HEK293 (cell line): ENCODE measurements at regions not wholly inside any gene's neighbourhood (a gene's known extent, or its start where the extent isn't known, plus 50 kb on each side); places are given as distances from the start of the nearest gene placed in this dataset.

Experiments
- CTCF ChIA-PET: fragments of 350-600 bp; formaldehyde crosslinking; extraction: SDS; loops from one replicate; lab custom pipeline; 2021; ENCODE audit warnings: antibody characterized with exemption; lab: Yijun Ruan, JAX
- POLR2A ChIA-PET: fragments of 300-600 bp; formaldehyde crosslinking; extraction: SDS; loops from one replicate; lab custom pipeline; 2020; ENCODE audit warnings: antibody characterized with exemption, inconsistent platforms; lab: Yijun Ruan, JAX
- H3K27ac ChIP-seq: fragments of 200-500 bp; sonication (Bioruptor generic); 2 replicates; pipeline ENCODE4 v1.5.1; 2014; ENCODE audit warnings: low read depth, low read length, control low read depth, inconsistent platforms; ENCODE audit errors: extremely low read depth
- H3K36me3 ChIP-seq, 2 experiments: fragments of 200-500 bp in 1 of 2; sonication (Bioruptor generic) in 1 of 2; 1 replicate in 1 of 2; 2 replicates in 1 of 2; pipeline ENCODE4 v1.5.1; 2014 to 2017; ENCODE audit warnings: inconsistent platforms in 2 of 2, low read length in 2 of 2; ENCODE audit not compliant: control insufficient read depth in 2 of 2, insufficient read depth in 1 of 2
- H3K4me1 ChIP-seq: fragments of 200-500 bp; sonication (Bioruptor generic); 2 replicates; pipeline ENCODE4 v1.5.1; 2014; ENCODE audit warnings: mild to moderate bottlenecking, low read length, inconsistent platforms; ENCODE audit not compliant: control insufficient read depth, insufficient read depth
- H3K4me3 ChIP-seq: 2 replicates; pipeline ENCODE4 v1.5.1; 2011; ENCODE audit warnings: low read depth, mild to moderate bottlenecking, control low read depth, low read length, moderate library complexity
- H3K9me3 ChIP-seq: fragments of 200-500 bp; sonication (Bioruptor generic); 2 replicates; pipeline ENCODE4 v1.5.1; 2014; ENCODE audit warnings: low read depth, low read length, inconsistent platforms; ENCODE audit not compliant: control insufficient read depth, insufficient read depth
- KLF16 ChIP-seq: fragments of 450-650 bp; formaldehyde crosslinking; IDR thresholded peaks from 2 replicates; pipeline ENCODE4 v1.5.1; 2017; ENCODE audit warnings: missing biosample characterization, missing genetic modification characterization
- KLF9 ChIP-seq: fragments of 450-650 bp; formaldehyde crosslinking; IDR thresholded peaks from 2 replicates; pipeline ENCODE4 v1.5.1; 2016; ENCODE audit warnings: missing biosample characterization, missing genetic modification characterization, low read depth
- OSR2 ChIP-seq: fragments of 450-650 bp; formaldehyde crosslinking; IDR thresholded peaks from 2 replicates; pipeline ENCODE4 v1.5.1; 2016; ENCODE audit warnings: missing biosample characterization, missing genetic modification characterization
- REST ChIP-seq: fragments of 450-650 bp; formaldehyde crosslinking; IDR thresholded peaks from 2 replicates; pipeline ENCODE4 v1.5.1; 2016; ENCODE audit warnings: missing biosample characterization, missing genetic modification characterization
- SETDB1 ChIP-seq: IDR thresholded peaks from one replicate; pipeline ENCODE4 v1.6.1; 2017; ENCODE audit warnings: mild to moderate bottlenecking, low read length, moderate library complexity, mixed read lengths; ENCODE audit not compliant: insufficient read length
- ZBTB6 ChIP-seq: fragments of 450-650 bp; formaldehyde crosslinking; IDR thresholded peaks from 2 replicates; pipeline ENCODE4 v1.5.1; 2017; ENCODE audit warnings: missing biosample characterization, missing genetic modification characterization
- ZBTB8A ChIP-seq: fragments of 450-650 bp; formaldehyde crosslinking; IDR thresholded peaks from 2 replicates; pipeline ENCODE4 v1.5.1; 2016; ENCODE audit warnings: missing biosample characterization, missing genetic modification characterization
- ZFP37 ChIP-seq: fragments of 450-650 bp; formaldehyde crosslinking; IDR thresholded peaks from 2 replicates; pipeline ENCODE4 v1.5.1; 2016; ENCODE audit warnings: missing biosample characterization, missing genetic modification characterization
- ZIC2 ChIP-seq: fragments of 450-650 bp; formaldehyde crosslinking; IDR thresholded peaks from 2 replicates; pipeline ENCODE4 v1.5.1; 2016; ENCODE audit warnings: missing biosample characterization, missing genetic modification characterization
- ZNF140 ChIP-seq: fragments of 450-650 bp; formaldehyde crosslinking; IDR thresholded peaks from 2 replicates; pipeline ENCODE4 v1.5.1; 2016; ENCODE audit warnings: missing biosample characterization, missing genetic modification characterization
- ZNF175 ChIP-seq: fragments of 450-650 bp; formaldehyde crosslinking; IDR thresholded peaks from 2 replicates; pipeline ENCODE4 v1.5.1; 2016; ENCODE audit warnings: missing biosample characterization, missing genetic modification characterization
- ZNF37A ChIP-seq: fragments of 450-650 bp; IDR thresholded peaks from 2 replicates; pipeline ENCODE4 v1.5.1; 2018; ENCODE audit warnings: missing biosample characterization, missing genetic modification characterization
- ZNF394 ChIP-seq: fragments of 450-650 bp; formaldehyde crosslinking; IDR thresholded peaks from 2 replicates; pipeline ENCODE4 v1.5.1; 2016; ENCODE audit warnings: missing biosample characterization, missing genetic modification characterization, mild to moderate bottlenecking, moderate library complexity, borderline replicate concordance
- ZNF555 ChIP-seq: fragments of 450-650 bp; formaldehyde crosslinking; conservative IDR thresholded peaks from 2 replicates; pipeline ENCODE4 v1.5.1; 2017; ENCODE audit warnings: missing biosample characterization, mild to moderate bottlenecking, missing genetic modification characterization, inconsistent platforms
- ZNF692 ChIP-seq: fragments of 450-650 bp; formaldehyde crosslinking; IDR thresholded peaks from 2 replicates; pipeline ENCODE4 v1.5.1; 2016; ENCODE audit warnings: missing biosample characterization, missing genetic modification characterization
- ZSCAN23 ChIP-seq: fragments of 450-650 bp; formaldehyde crosslinking; IDR thresholded peaks from 2 replicates; pipeline ENCODE4 v1.5.1; 2016; ENCODE audit warnings: missing biosample characterization, missing genetic modification characterization
- TF ChIP-seq, protein P1 (sequence below): fragments of 450-650 bp; formaldehyde crosslinking; IDR thresholded peaks from 2 replicates; pipeline ENCODE4 v1.5.1; 2016; ENCODE audit warnings: missing biosample characterization, missing genetic modification characterization

DNA sequence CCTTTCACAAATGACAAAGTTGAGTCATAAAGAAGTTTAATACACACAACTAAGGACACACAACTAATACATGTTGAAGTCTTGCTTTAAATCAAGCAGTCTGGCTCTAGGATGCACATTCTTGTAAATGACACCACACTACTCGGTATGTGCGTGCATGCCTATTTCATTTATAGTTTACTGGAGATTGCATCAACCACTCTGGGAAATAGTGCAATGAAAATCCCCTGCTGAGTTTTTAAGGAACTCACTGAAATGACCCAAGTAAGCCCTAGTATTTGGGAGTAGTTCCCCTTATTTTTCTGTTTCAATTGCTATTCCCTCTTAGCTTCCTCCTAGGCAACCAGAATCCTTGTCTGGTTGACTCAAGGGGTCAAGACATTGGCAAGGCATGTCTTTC is 160.2 kb upstream of the LARGE1 start:
- POLR2A ChIA-PET = no interaction called here
- TF ChIP-seq ZNF555 (tag by site-specific recombination) (no peak), ZIC2 (tag by site-specific recombination) (no peak), OSR2 (tag by site-specific recombination) (no peak), ZNF140 (no peak), SETDB1 (no peak), ZBTB8A (tag by site-specific recombination) (no peak), KLF9 (tag by site-specific recombination) (no peak), KLF16 (tag by site-specific recombination) (no peak), ZNF37A (no peak), ZSCAN23 (tag by site-specific recombination) (no peak), ZNF175 (no peak), ZNF394 (tag by site-specific recombination) (no peak), ZFP37 (tag by site-specific recombination) (no peak)
- TF ChIP-seq, protein P1, sequence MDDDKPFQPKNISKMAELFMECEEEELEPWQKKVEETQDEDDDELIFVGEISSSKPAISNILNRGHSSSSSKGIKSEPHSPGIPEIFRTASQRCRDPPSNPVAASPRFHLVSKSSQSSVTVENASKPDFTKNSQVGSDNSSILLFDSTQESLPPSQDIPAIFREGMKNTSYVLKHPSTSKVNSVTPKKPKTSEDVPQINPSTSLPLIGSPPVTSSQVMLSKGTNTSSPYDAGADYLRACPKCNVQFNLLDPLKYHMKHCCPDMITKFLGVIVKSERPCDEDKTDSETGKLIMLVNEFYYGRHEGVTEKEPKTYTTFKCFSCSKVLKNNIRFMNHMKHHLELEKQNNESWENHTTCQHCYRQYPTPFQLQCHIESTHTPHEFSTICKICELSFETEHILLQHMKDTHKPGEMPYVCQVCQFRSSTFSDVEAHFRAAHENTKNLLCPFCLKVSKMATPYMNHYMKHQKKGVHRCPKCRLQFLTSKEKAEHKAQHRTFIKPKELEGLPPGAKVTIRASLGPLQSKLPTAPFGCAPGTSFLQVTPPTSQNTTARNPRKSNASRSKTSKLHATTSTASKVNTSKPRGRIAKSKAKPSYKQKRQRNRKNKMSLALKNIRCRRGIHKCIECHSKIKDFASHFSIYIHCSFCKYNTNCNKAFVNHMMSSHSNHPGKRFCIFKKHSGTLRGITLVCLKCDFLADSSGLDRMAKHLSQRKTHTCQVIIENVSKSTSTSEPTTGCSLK (tag by site-specific recombination) = no peak
- CTCF ChIA-PET = no interaction called here
- Histone ChIP-seq H3K4me3 (no peak overlapping the region), H3K36me3 (no peaks in the 10 kb centered on the region), H3K4me1 (no peaks in the 10 kb centered on the region), H3K27ac (no peak overlapping the region), H3K9me3 (no peaks in the 10 kb centered on the region)

DNA sequence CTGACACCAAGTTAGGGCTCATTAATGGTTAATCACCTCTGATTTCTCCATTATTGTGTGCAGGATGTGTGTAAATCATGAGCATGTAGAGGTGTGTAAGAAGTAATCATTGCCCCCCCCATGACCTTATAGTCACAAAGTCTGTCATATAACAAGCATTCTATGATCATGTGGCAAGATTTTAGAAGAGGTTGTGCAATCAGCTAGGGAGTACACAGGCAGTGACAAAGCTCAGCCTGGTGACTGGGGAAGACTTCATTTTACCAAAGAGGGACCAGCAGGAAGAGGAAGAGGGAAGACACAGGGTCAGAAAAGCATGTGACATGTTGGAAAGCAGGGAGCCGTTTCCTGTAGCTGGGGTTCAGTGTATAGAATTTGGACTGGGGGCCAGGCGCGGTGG is 176.5 kb upstream of the LARGE1 start:
- no peaks in the 10 kb centered on the region for H3K36me3 ChIP-seq
- no peak for TF ChIP-seq ZBTB6 (tag by site-specific recombination)
- no peaks in the 10 kb centered on the region for H3K4me1 ChIP-seq
- H3K9me3 ChIP-seq = no peaks in the 10 kb centered on the region
- H3K4me3 ChIP-seq = no peak overlapping the region
- ChIA-PET POLR2A (no interaction called here), CTCF (interaction anchor here (0.7 kb wide), 1 partner anchor 850 kb away, joined by 4 read pairs; no protein-coding TSS in a partner anchor)
- H3K27ac ChIP-seq = no peak overlapping the region

DNA sequence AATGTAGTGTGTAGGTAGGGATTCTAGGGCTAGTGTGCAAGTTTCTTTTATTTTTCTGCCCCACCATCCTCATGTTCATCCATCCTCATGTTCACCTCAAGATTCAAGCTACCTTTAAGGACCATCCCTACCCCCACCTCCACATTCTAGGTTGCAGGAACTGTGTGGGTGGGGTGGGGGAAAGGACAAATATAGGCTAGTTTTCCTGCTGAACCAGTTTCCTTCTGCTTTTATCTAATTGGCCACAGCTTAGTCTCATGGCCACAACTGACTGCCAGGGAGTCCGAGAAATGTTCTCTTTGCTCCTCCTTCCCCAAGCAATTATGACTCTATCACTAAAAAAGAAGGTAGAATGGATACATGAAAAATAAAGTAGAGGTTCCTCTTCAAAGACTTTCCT is 179.0 kb upstream of the LARGE1 start:
- Histone ChIP-seq H3K9me3 (no peaks in the 10 kb centered on the region), H3K27ac (no peak overlapping the region), H3K36me3 (no peaks in the 10 kb centered on the region), H3K4me1 (no peaks in the 10 kb centered on the region), H3K4me3 (no peak overlapping the region)
- CTCF ChIA-PET = interaction anchor here (0.5 to 2.1 kb wide), 3 partner anchors 12 to 176 kb away, joined by 3 to 9 read pairs (median 4); no protein-coding TSS in a partner anchor
- TF ChIP-seq REST = no peak
- TF ChIP-seq ZNF555 (tag by site-specific recombination) = no peak
- TF ChIP-seq ZNF692 (tag by site-specific recombination) = no peak
- POLR2A ChIA-PET = no interaction called here
